H1 (cell line): ENCODE measurements at regions not wholly inside any gene's neighbourhood (a gene's known extent, or its start where the extent isn't known, plus 50 kb on each side); places are given as distances from the start of the nearest gene placed in this dataset.

ENCODE experiments used
- CTCF ChIP-seq, 3 experiments: IDR thresholded peaks; 1 replicate in 2 of 3; 2 replicates in 1 of 3; pipeline versions ENCODE4 v1.5.1 to v1.6.1; 2011; ENCODE audit warnings: low read length in 3 of 3, mild to moderate bottlenecking in 3 of 3, inconsistent platforms in 2 of 3, low read depth in 1 of 3, moderate library complexity in 1 of 3; ENCODE audit not compliant: insufficient read depth in 1 of 3; ENCODE audit errors: control extremely low read depth in 1 of 3
- EP300 ChIP-seq, 2 experiments: IDR thresholded peaks; 1 replicate in 1 of 2; 2 replicates in 1 of 2; pipeline ENCODE4 v1.6.1; 2011 to 2012; ENCODE audit warnings: low read depth in 2 of 2, low read length in 2 of 2, mild to moderate bottlenecking in 2 of 2, borderline replicate concordance in 1 of 2, inconsistent platforms in 1 of 2, moderate library complexity in 1 of 2
- POLR2A ChIP-seq, 2 experiments: IDR thresholded peaks; 1 replicate in 1 of 2; 2 replicates in 1 of 2; pipeline ENCODE4 v1.6.1; 2011; ENCODE audit warnings: low read depth in 2 of 2, low read length in 2 of 2, mild to moderate bottlenecking in 2 of 2; ENCODE audit errors: control extremely low read depth in 1 of 2
- POU5F1 ChIP-seq: IDR thresholded peaks from 2 replicates; pipeline ENCODE4 v1.6.1; 2011; ENCODE audit warnings: low read depth, mild to moderate bottlenecking, low read length, moderate library complexity
- YY1 ChIP-seq: IDR thresholded peaks from 2 replicates; pipeline ENCODE4 v1.6.1; 2011; ENCODE audit warnings: low read depth, mild to moderate bottlenecking, low read length

GRCh38 chr5:147101659-147102369, 133.0 kb upstream of the STK32A start:
- TF ChIP-seq CTCF (IDR thresholded peaks at IDR 0.05; ENCODE audit: control extremely low read depth in 1 of 3, insufficient read depth in 1 of 3, low read depth in 1 of 3, low read length in 3 of 3) (no peak), EP300 (IDR thresholded peaks at IDR 0.05; ENCODE audit: borderline replicate concordance in 1 of 2, low read depth in 2 of 2, low read length in 2 of 2) (no peak), POU5F1 (no peak), YY1 (no peak), POLR2A (IDR thresholded peaks at IDR 0.05; ENCODE audit: control extremely low read depth in 1 of 2, low read depth in 2 of 2, low read length in 2 of 2) (no peak)
